HG02678 (cell line): ENCODE measurements at regions not wholly inside any gene's neighbourhood (a gene's known extent, or its start where the extent isn't known, plus 50 kb on each side); places are given as distances from the start of the nearest gene placed in this dataset.

Experiments
- ATAC-seq: cut with Tn5 transposase; IDR thresholded peaks from one replicate; pipeline ENCODE4 v1.9.1; 2021; ENCODE audit warnings: mild to moderate bottlenecking, moderate library complexity; ENCODE audit not compliant: unreplicated experiment

DNA sequence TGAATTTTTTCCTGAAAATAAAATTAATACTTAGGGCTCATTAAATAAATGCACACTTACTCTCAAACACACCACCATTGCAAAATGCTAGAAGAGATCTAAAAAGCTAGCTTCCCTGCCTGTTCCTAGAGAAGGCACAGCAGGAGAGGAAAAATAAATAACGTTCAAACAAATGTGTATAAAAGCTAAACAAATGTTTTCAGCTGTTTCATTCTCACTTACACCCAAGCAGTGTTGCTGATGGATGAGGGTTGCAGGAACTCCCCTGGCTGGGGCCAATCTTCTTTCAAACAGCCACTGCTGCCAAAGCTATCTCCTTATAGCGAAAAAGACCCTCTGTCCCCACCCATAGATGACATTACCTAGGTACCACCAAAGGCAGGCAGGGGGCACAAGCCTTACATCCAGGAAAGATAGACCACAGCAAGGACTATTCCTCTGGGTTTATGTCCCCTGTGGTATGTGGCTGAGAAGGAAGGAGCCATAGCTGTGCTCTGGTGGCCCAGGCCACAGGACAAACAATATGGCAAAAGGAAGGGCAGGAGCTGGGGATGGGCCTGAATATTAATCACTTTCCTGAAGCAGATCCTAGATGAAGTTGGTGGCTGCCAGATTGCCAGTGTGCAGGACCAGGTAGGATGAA is 214.6 kb downstream of the TTC32 start:
- no peak for ATAC-seq

DNA sequence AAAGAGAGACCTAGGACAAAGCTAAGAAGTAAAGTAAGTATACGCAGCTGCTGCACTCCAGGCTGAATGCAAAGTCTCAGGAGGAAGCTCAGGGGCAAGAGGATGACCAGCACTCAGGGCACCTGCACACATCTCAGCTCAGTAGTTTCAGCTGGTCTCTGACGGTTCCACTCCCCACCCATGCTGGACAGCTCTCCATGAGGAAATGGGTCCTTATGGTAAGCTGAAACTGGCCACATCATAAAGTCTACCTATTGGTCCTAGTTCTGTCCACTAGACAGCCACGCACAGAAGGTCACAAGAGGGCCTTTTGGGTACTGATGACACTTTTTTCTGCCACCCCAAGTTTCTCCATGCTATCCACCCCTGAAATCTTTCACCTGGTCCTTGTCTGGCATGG is 215.3 kb downstream of the TTC32 start:
- no peak for ATAC-seq

DNA sequence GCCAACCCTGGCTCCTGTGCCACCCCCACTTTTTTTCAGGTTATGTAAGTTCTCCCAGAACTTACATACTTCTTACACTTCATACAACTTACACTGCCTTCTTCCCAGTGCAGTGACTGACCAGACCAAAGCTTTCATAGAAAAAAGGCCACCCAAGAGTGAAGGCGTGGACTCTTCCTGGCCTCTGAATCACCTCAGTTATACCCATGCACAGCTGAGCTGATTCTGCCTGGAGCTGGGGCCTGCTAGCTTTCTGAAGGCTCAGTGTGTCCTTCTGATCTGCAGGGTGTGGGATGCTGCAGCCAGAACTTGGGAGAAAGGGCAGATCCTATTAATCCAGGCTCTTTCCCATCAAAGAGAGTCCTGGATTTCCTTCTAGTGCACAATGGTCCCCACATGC is 216.1 kb downstream of the TTC32 start:
- ATAC-seq = no peak

DNA sequence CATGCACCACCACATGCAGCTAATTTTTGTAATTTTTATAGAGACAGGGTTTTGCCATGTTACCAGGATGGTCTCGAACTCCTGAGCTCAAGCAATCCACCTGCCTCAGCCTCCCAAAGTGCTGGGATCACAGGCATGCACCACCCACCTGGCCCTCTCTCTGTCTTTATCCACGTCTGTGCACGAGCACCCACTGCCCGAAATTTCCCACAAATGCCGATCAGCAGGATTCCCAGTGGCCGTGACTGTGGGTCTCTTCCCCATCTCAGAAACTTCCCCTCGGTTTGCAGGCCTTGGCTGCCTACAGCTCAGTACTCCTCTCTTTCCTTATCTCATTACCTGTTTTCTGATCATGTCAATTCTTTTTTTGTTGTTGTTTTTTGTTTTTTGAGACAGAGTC is 217.3 kb downstream of the TTC32 start:
- ATAC-seq = no peak

DNA sequence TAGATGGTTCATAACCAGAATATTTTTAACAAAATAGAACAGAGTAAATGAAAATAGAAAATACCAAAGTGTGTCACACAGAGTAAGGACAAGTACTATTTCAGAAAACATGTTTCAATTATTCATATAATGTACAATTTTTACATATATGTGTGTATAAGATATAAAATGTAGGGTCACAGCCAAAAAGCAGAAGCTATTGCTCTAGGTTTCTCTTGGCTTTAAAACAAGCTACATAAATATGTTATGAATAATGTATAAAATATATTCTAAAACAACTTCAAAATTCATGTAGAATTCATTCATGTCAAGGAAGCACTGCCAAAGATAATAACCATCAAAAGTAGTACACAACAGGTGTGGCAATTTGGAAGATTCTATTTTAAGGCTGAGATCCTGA is 218.2 kb downstream of the TTC32 start:
- no peak for ATAC-seq

DNA sequence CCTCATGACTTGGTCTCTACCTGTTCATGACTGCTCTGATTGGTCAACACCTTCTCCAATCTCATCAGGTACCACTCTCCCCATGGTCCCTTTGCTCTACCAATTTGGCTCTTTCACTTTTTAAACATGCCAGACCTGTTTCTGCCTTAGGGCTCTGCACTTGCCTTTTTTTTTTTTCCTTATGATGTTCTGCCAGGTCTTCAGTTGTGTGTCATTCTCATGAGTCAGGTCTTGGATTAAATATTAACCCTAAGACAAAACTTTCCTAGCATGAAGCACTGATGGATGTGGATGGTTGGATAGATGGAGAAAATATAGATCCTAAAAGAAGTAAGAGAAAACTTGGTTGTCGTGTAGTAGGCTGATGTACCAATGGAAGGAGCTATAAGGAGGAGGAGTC is 219.3 kb downstream of the TTC32 start:
- ATAC-seq = no peak

DNA sequence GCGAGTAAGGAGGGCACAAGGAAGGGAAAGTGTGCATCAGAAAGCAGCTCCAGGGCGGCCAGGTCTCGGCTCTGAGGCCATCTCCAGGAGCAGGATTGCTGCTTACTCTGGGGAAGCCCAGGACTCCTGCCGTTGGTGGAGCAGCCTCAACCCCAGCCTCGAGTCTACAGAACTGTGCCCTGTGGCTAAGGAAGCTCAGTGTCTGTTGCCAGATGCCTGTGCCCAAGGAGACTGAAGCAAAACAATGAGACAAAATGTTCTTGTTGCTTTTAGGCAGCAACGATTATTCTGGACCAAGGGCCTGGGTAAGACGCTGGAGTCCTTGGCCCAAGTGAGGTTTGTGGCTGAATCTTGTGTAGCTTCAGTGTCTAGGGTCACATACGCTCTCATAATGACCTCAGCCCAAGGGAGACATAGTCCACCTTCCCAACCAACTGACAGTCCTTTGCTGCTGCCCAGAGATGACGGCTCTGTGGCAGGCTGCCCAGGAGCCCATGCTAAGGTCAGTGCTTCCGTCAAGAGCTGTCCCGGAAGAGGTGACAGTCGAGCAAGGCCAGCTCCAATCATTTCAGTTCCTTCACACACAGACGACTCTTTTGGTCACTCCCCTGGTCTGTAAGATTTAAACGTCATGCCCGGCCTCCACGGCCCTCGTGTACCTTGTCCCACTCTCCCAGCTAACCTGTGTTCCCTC is 223.8 kb downstream of the TTC32 start:
- no peak for ATAC-seq

DNA sequence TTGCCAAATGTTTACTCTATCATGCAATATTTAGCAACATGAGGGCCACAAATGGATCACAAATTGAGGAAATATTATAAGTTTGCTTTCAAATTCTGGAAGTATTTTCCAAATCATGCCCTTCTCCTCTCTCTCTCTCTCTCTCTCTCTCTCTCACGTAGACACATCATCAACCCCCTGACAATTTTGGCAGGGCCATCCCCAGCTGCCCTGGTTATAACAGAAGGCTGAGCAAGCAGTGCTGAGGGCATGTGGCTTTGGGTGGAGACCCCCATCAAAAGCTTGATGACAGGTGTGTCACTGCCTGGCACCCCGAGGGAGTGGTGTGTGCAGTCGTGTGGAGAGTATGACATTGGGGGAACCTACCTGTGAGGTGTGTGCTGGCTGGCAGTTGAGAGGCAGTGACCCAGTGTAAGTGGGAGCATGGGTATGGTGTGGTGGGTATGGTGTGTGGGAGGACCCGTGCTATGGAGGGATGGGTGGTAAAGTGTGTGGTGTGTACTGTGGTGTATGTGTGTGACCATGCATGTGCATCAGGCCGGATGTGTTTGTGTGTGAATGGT is 224.5 kb downstream of the TTC32 start:
- ATAC-seq = no peak

DNA sequence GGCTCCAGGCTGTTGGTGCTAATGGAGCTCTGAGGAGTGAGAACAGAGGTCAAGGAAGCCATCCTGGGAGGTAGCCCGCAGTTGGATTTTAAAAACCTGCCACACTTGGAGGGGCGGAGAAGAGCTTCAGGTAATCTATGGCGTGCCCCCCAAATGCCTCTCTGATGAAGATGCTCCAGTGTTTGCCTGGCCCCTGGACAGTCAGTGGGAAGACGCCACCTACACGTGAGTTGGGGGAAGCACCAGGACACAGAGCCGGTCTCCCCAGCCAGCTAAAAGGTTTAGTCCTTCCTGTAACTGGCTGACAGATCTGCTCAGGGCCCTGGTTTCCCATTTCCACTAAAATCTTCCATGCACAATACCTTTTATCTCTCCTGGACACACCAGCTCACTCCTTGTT is 225.0 kb downstream of the TTC32 start:
- ATAC-seq = no peak

DNA sequence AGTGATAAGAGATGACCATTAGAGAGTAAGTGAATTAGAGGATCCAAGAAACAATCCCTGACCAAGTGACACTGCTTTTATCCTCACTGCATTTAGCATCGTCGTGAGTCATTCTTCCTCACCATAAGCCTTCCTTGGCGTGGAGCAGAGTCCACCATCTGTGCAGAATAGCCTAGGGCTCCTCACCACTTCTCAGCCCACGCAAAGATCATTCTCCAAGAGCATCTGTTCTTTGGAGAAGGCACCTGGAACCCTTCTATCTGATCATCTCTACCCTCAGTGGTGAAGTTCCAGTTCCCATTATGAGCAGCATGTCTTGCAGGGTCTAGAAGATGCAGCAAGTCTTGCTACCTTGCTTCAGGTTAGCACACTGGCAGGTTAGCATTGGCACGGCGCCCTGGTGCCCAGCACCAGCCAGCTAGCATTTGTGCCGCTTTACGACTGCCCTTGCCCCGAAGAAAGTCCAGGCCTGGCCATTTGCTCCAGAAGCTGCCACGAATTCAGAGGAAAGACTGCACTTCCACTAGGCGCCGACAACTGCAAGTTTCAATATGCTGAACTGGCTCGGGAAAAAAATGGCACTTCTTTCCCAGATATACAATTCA is 225.8 kb downstream of the TTC32 start:
- no peak for ATAC-seq

DNA sequence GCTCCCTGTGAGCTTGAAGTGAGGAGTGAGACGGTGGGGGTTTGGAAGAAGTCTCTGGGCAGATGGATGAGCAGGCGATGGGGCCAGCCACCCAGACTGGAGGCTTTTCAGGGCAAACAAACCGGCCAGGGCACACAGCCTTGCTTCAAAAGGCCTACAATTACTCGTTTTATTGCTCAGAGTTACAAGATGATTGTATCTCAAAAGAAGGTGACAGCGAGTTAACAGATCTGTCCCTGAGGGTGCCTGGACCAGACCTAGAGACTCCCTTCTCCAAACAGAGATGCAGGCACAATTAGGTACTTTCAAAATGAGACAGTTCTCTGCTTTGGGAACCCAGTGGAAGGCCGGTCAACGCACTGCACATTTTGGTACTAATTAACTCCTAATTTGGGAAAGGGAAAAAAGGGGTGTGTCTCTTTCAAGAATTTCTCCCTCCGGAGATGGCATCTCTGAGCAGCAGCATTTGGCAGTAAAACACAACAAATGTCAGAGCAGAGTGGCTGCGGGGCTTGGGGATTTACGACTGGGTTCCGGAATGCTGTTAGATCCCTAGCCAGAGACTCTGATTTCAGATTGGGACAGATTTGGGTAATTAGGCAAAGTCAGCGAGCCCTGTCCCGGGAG is 226.7 kb downstream of the TTC32 start:
- no peak for ATAC-seq

DNA sequence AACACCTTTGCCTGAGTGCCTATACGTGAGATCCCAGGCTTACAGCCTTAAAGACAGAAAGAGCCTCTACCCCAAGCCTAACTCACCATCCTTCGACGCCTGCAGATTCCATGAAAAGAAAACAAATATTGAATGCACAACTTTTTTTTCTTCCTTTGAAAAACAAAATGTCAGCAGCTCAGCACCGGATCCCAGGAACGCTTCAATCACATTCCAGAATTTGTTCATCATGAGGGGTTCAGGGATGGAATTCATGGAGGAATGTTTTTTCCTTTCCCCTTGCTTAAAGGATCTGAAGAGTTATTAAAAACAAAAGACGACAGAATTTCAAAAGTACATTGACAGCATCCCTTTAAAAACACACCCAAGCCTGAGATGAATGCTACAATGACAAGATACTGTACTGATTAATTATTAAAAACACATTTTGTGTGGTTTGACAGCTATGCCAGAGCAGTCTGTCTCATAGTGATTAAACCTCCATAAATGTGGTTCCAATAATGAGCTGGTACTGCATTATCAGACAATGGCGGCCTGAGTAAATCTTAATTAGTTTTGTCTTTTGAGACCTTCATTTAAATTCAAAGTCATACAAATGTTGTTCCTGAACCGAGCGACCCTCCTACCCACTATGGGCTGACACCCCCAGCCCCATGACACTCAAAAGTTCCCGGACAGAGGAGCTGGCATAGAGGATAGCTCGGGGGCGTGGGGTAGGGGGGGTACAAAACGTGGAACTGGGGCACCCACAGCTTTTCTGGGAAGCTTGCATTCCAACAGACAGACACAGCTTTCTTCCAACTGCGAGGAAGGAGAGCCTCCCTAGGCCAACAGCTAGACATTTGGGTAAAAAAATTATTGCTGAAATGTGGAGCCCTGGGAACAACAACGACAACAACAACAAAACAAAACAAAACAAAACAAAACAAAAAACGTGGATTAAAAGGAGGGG is 227.5 kb downstream of the TTC32 start:
- no peak for ATAC-seq

DNA sequence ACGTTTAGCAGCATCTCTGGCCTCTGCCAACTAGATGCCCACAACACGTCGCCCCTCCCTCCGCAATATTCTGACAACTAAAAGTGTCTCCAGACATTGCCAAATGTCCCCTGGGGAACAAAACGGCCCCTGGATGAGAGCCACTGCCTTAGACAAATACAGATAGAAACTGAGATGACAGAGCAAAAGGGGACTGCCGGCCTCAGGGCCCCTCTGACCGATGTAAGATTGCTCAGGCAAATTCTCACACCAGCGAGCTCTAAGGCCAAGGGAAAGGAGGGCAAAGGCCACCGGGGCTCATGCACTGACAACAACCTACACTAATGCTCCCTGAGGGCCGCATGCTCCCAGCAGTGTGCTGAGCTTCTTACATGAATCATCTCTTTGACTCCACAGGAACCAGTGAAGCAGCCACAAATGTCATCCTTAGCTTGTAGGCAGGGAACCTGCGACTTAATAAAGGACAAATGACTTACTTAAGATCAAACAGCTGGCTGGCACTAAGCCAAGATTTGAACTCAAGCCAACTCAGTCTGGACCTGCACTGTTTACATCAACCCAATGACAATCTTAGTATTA is 228.5 kb downstream of the TTC32 start:
- ATAC-seq = no peak

DNA sequence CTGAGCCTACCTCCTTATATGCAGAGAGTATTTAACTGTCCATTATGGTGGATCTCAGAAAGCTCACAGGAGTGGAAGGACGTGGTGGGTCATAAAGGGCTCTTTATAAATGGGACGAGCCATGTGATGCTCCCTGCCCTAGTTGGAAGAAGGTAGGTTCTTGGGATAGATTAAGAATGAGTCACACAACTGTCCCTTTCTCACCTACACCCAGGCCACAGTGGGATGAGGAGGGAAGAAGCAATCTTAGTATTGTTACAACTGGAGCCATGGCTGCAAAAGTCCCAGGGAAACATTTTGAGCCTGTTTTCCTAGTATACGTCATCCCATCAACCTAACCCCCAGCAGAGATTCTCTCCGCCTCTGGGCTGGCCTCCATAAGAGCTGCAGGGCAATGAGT is 229.9 kb downstream of the TTC32 start:
- no peak for ATAC-seq

DNA sequence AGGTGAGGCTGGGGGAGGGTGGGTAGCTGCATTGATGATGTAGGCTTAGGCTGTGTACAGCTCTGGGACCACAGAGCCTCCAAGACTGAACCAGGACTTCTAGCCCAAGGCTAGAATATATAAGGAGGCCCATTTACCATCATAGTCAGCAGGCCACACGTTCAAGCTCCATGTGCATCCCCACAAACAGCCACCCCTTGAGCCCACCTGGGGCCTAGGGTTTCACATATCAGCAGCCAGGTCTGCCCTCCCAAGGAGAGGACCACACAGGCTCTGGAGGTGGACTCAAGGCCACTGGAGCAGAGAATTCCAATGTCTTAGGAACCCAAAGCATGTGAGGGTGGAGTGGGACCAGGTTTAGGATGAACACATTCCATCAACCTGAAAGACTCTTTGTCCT is 230.5 kb downstream of the TTC32 start:
- no peak for ATAC-seq

DNA sequence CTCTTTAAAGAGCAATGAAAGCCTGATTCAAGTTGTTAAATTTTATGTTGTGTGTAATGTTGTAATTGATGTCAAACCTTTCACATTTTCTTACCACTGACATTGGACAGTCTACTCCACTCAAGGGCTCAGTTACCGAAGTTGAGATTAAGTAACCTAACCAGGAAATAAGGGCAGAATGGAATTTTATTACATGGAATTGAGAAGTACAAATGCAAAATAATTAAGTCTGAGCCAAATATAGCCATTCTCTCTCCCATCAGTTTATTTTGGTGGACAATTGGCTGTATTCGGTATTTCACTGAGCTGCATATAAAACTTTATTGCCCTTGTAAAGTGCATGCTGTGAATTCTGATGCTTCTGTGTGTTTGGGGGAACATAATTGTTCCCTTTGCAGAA is 231.5 kb downstream of the TTC32 start:
- ATAC-seq = no peak

DNA sequence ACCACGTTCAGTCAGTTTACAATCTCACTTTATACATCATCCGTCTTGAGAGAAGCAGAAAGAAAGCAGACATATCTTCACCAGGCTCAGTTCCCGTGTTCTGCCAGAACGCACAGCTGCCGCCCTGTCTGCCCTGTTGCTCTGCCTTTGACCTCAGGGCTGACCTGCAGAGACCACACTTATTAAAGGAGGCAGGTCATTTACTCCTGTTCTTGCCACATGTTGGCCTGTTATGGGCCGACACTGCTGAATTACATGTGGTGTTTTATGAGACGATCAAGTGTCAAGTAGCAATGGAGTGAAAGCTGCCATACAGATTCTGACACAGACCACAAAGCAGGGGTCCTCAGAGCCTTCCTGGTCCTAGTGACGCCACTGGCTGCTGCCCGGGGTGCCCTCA is 232.2 kb downstream of the TTC32 start:
- no peak for ATAC-seq

DNA sequence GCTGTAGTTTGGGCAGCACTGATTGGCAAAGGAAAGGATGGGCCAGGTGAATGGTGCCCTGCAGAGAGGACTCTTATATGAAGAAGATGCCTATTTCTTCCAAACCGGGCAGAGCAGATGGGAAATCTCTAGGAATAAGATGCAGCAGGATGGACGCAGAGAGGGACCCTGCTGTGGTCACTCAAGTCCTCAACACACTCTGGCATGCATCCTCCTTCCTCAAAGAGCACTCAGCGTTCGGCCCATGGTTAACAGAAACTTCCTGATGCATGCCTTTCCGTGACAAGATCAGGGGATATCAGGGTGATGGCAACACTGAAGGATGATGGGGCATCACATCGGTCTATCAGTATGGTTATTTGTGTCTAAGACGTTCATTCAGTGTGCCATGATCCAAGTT is 232.7 kb downstream of the TTC32 start:
- no peak for ATAC-seq

DNA sequence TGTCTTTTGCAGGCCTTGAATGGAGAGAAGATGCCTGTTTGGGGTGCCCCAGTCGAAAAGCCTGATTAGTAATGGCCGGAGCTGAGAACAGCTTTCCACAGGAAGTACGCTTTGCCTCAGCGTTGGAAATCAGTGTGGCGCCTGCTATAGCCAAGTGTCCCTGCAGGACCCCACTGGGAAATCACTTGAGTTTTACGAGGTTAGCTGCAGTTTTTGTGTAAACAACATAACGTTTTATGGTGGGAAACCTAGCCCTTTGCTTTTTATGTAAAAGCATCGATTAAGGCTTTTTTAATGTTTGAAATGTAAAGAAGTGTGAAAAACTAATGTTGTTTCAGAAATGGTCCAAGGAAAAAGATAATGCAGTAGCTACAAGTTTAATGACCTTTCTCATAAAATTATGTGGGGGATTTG is 234.2 kb downstream of the TTC32 start:
- ATAC-seq = no peak

DNA sequence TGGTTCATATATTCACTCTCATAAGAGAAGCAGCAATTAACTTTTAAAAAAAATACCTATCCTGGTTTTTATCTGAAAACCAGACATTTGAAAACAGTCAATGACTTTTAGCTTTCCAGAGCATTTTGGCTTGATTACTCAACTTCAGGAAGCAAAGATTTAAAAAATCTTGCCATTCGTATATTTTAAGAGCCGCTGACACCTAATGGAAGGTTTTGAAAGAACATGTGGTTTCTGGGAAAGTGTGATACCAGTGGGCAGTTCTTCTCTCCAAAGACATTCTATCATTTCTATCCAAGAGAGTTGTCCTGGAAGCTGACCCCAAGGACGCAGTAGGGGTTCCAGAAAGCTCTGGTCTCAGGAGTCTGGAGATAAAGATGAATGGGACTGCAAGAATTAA is 234.7 kb downstream of the TTC32 start:
- ATAC-seq = no peak
